ENCODE measurements at regions not wholly inside any gene's neighbourhood (a gene's known extent, or its start where the extent isn't known, plus 50 kb on each side); places are given as distances from the start of the nearest gene placed in this dataset.

GRCh38 chr9:16099732-16100536, 547.1 kb downstream of the CCDC171 start:
- DNase-seq, result no peak

GRCh38 chr9:16100537-16101091, 547.8 kb downstream of the CCDC171 start:
- no peak for DNase-seq

GRCh38 chr9:16102154-16102553, 549.3 kb downstream of the CCDC171 start:
- no peak for DNase-seq

- DNase-seq, result no peak
Observed at GRCh38 chr9:16103620-16104397, 551.0 kb downstream of the CCDC171 start.

GRCh38 chr9:16105168-16106020, 552.6 kb downstream of the CCDC171 start:
- no peak for DNase-seq

GRCh38 chr9:16106021-16106571, 553.3 kb downstream of the CCDC171 start:
- DNase-seq, result no peak

GRCh38 chr9:16112116-16112515, 559.3 kb downstream of the CCDC171 start:
- DNase-seq, result no peak

- DNase-seq, result no peak
Observed at GRCh38 chr9:16115994-16116393, 563.2 kb downstream of the CCDC171 start.

- DNase-seq, result no peak
Observed at GRCh38 chr9:16118043-16118442, 565.2 kb downstream of the CCDC171 start.

GRCh38 chr9:16119261-16120230, 566.7 kb downstream of the CCDC171 start:
- no peak for DNase-seq

- no peak for DNase-seq
Observed at GRCh38 chr9:16120231-16120641, 567.4 kb downstream of the CCDC171 start.

GRCh38 chr9:16120727-16121126, 567.9 kb downstream of the CCDC171 start:
- DNase-seq, result no peak

GRCh38 chr9:16121168-16121567, 568.3 kb downstream of the CCDC171 start:
- no peak for DNase-seq

GRCh38 chr9:16121601-16122286, 568.9 kb downstream of the CCDC171 start:
- no peak for DNase-seq

- no peak for DNase-seq
Observed at GRCh38 chr9:16125629-16126028, 572.8 kb downstream of the CCDC171 start.

- DNase-seq, result no peak
Observed at GRCh38 chr9:16126042-16126441, 573.2 kb downstream of the CCDC171 start.

GRCh38 chr9:16128003-16128402, 575.2 kb downstream of the CCDC171 start:
- DNase-seq, result no peak

GRCh38 chr9:16131264-16131663, 578.4 kb downstream of the CCDC171 start:
- no peak for DNase-seq

- DNase-seq, result no peak
Observed at GRCh38 chr9:16132513-16132912, 579.7 kb downstream of the CCDC171 start.

GRCh38 chr9:16133032-16133431, 580.2 kb downstream of the CCDC171 start:
- DNase-seq, result no peak
